Natural killer cell treated with Interleukin-12 subunit alpha and Interleukin-12 subunit beta and Interleukin-15 and Interleukin-18, amount 100 ng/mL, for 72 hours (primary cell): ENCODE measurements at regions not wholly inside any gene's neighbourhood (a gene's known extent, or its start where the extent isn't known, plus 50 kb on each side); places are given as distances from the start of the nearest gene placed in this dataset.

Experiments
- ATAC-seq, 2 donors: fragments of 150-1000 bp; cut with Tn5 transposase in 1 of 2; sonication (Bioruptor Pico), chemical (Tn5 transposase) in 1 of 2; 2 replicates each; pipeline ENCODE4 v1.10.0; 2021
- DNase-seq: peaks from one replicate; pipeline ENCODE4 v3.0.0; 2022; ENCODE audit warnings: low spot score
- H3K27ac Mint-ChIP-seq, 2 donors: 1 replicate in 1 of 2; 2 replicates in 1 of 2; pipeline ENCODE4 v1.8.0; 2022; ENCODE audit warnings: mixed read lengths in 2 of 2, mild to moderate bottlenecking in 1 of 2, moderate library complexity in 1 of 2
- H3K27me3 Mint-ChIP-seq, 2 donors: 1 replicate in 1 of 2; 2 replicates in 1 of 2; pipeline ENCODE4 v1.8.0; 2022; ENCODE audit warnings: mixed read lengths in 2 of 2
- H3K36me3 Mint-ChIP-seq: one replicate; pipeline ENCODE4 v1.8.0; 2022; ENCODE audit warnings: mixed read lengths
- H3K4me1 Mint-ChIP-seq, 2 donors: 1 replicate in 1 of 2; 2 replicates in 1 of 2; pipeline ENCODE4 v1.8.0; 2022; ENCODE audit warnings: low read depth in 2 of 2, mixed read lengths in 2 of 2, mild to moderate bottlenecking in 1 of 2
- H3K4me3 Mint-ChIP-seq: one replicate; pipeline ENCODE4 v1.8.0; 2022; ENCODE audit warnings: mixed read lengths
- H3K9me3 Mint-ChIP-seq: 2 replicates; pipeline ENCODE4 v1.8.0; 2022; ENCODE audit warnings: mixed read lengths

DNA sequence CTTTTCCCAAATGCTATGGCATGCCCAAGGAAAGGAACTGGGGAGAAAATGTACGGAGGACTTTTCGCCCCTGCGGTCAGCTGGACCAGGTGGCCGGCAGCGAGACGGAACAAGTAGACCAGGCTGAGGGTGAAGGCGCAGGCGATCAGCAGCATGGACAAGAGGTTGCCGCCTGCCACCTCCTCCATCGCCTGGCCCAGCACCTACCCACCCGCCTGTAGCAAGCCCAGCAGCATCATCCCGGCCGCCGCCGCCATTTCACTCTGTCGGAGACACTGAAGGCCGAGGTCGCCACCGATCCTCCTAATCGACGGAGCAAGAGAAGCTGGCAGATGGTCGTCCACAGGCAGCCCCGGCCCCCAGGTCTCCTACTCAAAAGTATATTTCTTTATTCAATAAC lies 1046.3 kb upstream of the GBE1 start:
- H3K36me3 Mint-ChIP-seq = no peaks in the 10 kb centered on the region
- peaks cover 17% of the 10 kb centered on the region for H3K9me3 Mint-ChIP-seq
- no peak overlapping the region for H3K27ac Mint-ChIP-seq
- ATAC-seq (no peak), DNase-seq (no peak)
- H3K4me1 Mint-ChIP-seq = no peaks in the 10 kb centered on the region
- no peaks in the 10 kb centered on the region for H3K27me3 Mint-ChIP-seq
- no peak overlapping the region for H3K4me3 Mint-ChIP-seq

DNA sequence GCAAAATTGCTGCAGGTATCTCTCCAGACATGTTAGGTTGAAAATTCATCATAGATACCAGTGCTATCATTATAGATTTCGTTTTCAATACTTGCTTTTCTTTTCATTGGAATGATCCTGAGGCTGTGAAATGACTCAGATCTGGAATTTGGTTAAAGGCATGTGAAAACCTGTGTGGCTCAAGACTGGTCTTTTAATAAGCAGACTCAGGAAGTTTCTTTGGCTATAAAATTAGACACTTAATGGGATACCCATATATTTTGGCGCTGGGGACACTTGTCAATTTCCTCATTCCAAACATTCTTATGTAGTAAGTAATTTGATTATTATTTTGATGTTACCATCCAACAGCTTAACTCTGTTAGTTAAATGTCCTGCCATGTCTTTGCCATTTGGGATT lies 1041.1 kb upstream of the GBE1 start:
- no peaks in the 10 kb centered on the region for H3K27me3 Mint-ChIP-seq
- H3K27ac Mint-ChIP-seq = no peak overlapping the region
- ATAC-seq (no peak), DNase-seq (no peak)
- H3K4me1 Mint-ChIP-seq = no peaks in the 10 kb centered on the region
- H3K9me3 Mint-ChIP-seq = peaks cover 15% of the 10 kb centered on the region
- H3K36me3 Mint-ChIP-seq = no peaks in the 10 kb centered on the region
- no peak overlapping the region for H3K4me3 Mint-ChIP-seq

- Mint-ChIP-seq H3K9me3 (peaks cover 11% of the 10 kb centered on the region), H3K27ac (no peak overlapping the region), H3K4me1 (no peaks in the 10 kb centered on the region), H3K36me3 (no peaks in the 10 kb centered on the region), H3K4me3 (no peak overlapping the region), H3K27me3 (no peaks in the 10 kb centered on the region)
- ATAC-seq = no peak
- DNase-seq = no peak
Measured at GRCh38 chr3:82800248-82800647, 1038.8 kb upstream of the GBE1 start.

- H3K4me3 Mint-ChIP-seq = no peak overlapping the region
- no peaks in the 10 kb centered on the region for H3K4me1 Mint-ChIP-seq
- no peaks in the 10 kb centered on the region for H3K36me3 Mint-ChIP-seq
- ATAC-seq (no peak), DNase-seq (no peak)
- H3K27me3 Mint-ChIP-seq = no peaks in the 10 kb centered on the region
- H3K9me3 Mint-ChIP-seq = peaks cover 15% of the 10 kb centered on the region
- no peak overlapping the region for H3K27ac Mint-ChIP-seq
Measured at GRCh38 chr3:82796765-82797164, 1035.3 kb upstream of the GBE1 start.

DNA sequence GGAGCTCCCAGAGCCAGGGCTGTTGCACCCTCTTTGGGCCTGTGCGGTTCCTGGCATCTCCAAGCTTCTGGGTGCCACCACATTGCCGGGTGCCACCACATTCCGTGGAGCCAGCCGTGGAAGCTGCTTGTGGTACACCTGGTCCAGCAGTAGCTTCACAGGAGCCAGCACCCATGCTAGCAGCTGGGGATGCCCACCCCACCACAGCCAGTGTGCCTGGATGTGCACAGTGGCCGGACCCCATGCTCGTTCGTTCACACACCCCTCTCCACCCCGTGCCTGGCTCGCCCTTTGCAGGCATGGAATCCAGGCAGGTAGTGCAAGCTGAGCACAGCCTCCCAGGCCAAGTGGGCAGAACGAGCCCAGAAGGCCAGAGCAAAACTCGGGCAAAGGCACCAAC lies 1029.8 kb upstream of the GBE1 start:
- H3K36me3 Mint-ChIP-seq = peaks cover 5% of the 10 kb centered on the region
- H3K9me3 Mint-ChIP-seq = peaks cover 9% of the 10 kb centered on the region
- DNase-seq (no peak), ATAC-seq (peak in 1 of 2 donors; percentile 20)
- H3K27me3 Mint-ChIP-seq = no peaks in the 10 kb centered on the region
- no peak overlapping the region for H3K4me3 Mint-ChIP-seq
- H3K27ac Mint-ChIP-seq = no peak overlapping the region
- H3K4me1 Mint-ChIP-seq = no peaks in the 10 kb centered on the region

- DNase-seq (no peak), ATAC-seq (no peak)
- H3K36me3 Mint-ChIP-seq = peaks cover 5% of the 10 kb centered on the region
- H3K4me1 Mint-ChIP-seq = no peaks in the 10 kb centered on the region
- H3K9me3 Mint-ChIP-seq = peaks cover 11% of the 10 kb centered on the region
- H3K4me3 Mint-ChIP-seq = no peak overlapping the region
- H3K27me3 Mint-ChIP-seq = no peaks in the 10 kb centered on the region
- no peak overlapping the region for H3K27ac Mint-ChIP-seq
Measured at GRCh38 chr3:82790307-82791097, 1029.1 kb upstream of the GBE1 start.

DNA sequence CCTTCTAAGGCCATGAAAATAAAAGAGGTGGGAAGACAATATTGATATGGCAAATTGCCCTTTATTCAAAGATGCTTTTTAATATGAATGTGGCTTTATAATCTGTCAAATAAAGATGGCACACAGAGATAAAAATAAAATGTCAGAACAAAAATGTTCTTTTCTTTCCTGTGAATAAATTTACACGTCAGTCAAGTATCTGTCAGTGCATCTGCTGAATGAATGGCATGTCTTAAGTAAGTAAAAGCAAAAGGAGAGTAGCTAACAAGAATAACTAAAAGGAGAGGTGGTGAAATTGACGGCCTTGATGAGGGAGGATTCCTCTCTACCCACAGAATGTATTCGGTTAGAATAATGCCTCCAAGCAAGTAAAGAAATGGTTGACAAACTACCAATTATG lies 1021.7 kb upstream of the GBE1 start:
- Mint-ChIP-seq H3K27ac (no peak overlapping the region), H3K4me3 (no peak overlapping the region), H3K4me1 (no peaks in the 10 kb centered on the region), H3K36me3 (no peaks in the 10 kb centered on the region), H3K9me3 (peaks cover 6% of the 10 kb centered on the region), H3K27me3 (no peaks in the 10 kb centered on the region)
- ATAC-seq = no peak
- DNase-seq = no peak

DNA sequence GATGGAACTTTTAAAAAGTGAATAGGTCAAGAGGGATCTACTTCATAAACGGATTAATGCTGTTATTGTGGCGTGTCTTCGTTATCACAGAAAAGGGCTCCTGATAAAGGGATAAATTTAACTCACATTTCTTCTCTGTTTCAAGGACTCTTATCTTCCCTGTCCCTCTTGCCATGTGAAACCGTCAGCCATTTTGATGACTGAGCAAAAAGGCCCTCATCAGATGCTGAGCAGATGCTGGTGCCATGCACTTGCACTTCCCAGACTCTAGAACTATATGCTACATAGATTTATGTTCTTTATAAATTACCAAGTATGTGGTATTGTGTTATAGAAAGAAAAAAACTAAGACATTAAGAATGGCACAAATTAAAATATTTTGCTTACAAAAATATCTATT lies 1011.8 kb upstream of the GBE1 start:
- H3K9me3 Mint-ChIP-seq = peaks cover 19% of the 10 kb centered on the region
- DNase-seq (no peak), ATAC-seq (no peak)
- no peak overlapping the region for H3K4me3 Mint-ChIP-seq
- no peaks in the 10 kb centered on the region for H3K27me3 Mint-ChIP-seq
- no peaks in the 10 kb centered on the region for H3K4me1 Mint-ChIP-seq
- H3K36me3 Mint-ChIP-seq = peaks cover 11% of the 10 kb centered on the region
- H3K27ac Mint-ChIP-seq = no peak overlapping the region

DNA sequence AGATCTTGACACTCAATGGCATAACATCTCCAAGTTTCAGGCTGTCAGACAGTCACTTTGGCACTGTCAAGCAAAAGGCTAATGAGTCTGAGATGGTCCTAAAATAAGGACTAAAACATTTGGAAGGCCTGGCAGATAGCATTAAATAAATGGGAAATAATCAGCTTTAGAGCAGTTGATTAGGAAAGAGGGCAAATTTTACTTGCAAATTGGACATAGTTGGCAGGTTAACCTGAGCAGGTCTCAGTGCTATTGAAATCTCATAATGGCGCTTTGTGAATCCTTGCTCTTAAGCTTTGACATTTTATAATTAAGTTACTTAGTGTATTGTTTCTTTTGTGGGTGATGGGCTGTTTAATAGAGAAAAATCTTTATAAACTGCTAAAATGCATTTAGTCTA lies 1003.1 kb upstream of the GBE1 start:
- peaks cover 12% of the 10 kb centered on the region for H3K9me3 Mint-ChIP-seq
- DNase-seq = no peak

DNA sequence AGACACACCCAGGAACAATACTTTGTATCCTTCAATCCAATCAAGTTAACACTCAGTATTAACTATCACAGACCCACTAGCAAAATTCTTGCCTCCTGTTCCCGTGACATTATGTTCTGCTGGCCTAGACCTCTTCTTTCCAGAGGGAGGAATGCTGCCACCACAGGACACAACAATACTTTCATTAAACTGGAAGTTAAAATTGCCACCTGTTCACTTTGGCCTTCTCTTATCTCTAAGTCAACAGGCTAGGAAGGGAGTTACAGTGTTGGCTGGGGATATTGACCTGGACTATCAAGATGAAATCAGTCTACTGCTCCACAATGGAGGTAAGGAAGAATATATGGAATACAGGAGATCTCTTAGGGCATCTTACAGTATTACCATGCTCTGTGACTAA lies 1000.4 kb upstream of the GBE1 start:
- Mint-ChIP-seq H3K4me3 (no peak overlapping the region), H3K27ac (no peak overlapping the region), H3K4me1 (no peaks in the 10 kb centered on the region), H3K27me3 (no peaks in the 10 kb centered on the region), H3K36me3 (no peaks in the 10 kb centered on the region), H3K9me3 (peaks cover 12% of the 10 kb centered on the region)
- DNase-seq (no peak), ATAC-seq (no peak)

More for the DNA sequence above, 1003.1 kb upstream of the GBE1 start:
- Mint-ChIP-seq H3K4me3 (no peak overlapping the region), H3K36me3 (no peaks in the 10 kb centered on the region), H3K27ac (no peak overlapping the region), H3K27me3 (no peaks in the 10 kb centered on the region), H3K4me1 (no peaks in the 10 kb centered on the region)
- no peak for ATAC-seq

GRCh38 chr3:82745544-82745943 lies 984.1 kb upstream of the GBE1 start:
- no peaks in the 10 kb centered on the region for H3K36me3 Mint-ChIP-seq
- ATAC-seq (no peak), DNase-seq (no peak)
- H3K9me3 Mint-ChIP-seq = peaks cover 21% of the 10 kb centered on the region
- no peak overlapping the region for H3K27ac Mint-ChIP-seq
- H3K27me3 Mint-ChIP-seq = no peaks in the 10 kb centered on the region
- no peak overlapping the region for H3K4me3 Mint-ChIP-seq
- no peaks in the 10 kb centered on the region for H3K4me1 Mint-ChIP-seq

DNA sequence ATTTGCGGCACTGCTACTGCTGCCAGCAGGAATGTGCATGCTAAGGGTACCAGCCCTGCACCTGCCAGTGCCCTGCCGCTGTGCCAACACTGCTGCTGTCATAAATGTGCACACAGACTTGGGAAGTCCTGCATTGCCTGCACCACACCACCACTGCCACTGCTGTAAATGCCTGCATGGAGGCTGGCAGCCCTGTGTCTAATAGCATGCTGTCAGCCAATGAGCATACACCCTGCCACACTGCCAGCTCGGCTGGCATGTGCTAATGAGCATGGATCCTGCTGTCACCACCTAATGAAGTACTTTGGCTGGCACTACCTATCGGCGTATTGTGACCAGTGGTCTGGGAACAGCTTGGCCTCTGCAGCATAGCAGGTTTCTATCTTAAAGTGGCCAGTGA lies 981.8 kb upstream of the GBE1 start:
- no peak for ATAC-seq
- Mint-ChIP-seq H3K27me3 (no peaks in the 10 kb centered on the region), H3K27ac (no peak overlapping the region), H3K4me1 (no peaks in the 10 kb centered on the region), H3K9me3 (peaks cover 24% of the 10 kb centered on the region), H3K4me3 (no peak overlapping the region), H3K36me3 (no peaks in the 10 kb centered on the region)
- DNase-seq = no peak

- H3K9me3 Mint-ChIP-seq = peaks cover 24% of the 10 kb centered on the region
- ATAC-seq (no peak), DNase-seq (no peak)
- H3K27me3 Mint-ChIP-seq = no peaks in the 10 kb centered on the region
- no peaks in the 10 kb centered on the region for H3K36me3 Mint-ChIP-seq
- no peaks in the 10 kb centered on the region for H3K4me1 Mint-ChIP-seq
- H3K27ac Mint-ChIP-seq = no peak overlapping the region
- no peak overlapping the region for H3K4me3 Mint-ChIP-seq
Measured at GRCh38 chr3:82741346-82741745, 979.9 kb upstream of the GBE1 start.

- H3K36me3 Mint-ChIP-seq = no peaks in the 10 kb centered on the region
- ATAC-seq = no peak
- H3K9me3 Mint-ChIP-seq = peaks cover 17% of the 10 kb centered on the region
- H3K4me3 Mint-ChIP-seq = no peak overlapping the region
- no peaks in the 10 kb centered on the region for H3K27me3 Mint-ChIP-seq
- H3K27ac Mint-ChIP-seq = no peak overlapping the region
- DNase-seq = no peak
- H3K4me1 Mint-ChIP-seq = no peaks in the 10 kb centered on the region
Measured at GRCh38 chr3:82739390-82739789, 977.9 kb upstream of the GBE1 start.

DNA sequence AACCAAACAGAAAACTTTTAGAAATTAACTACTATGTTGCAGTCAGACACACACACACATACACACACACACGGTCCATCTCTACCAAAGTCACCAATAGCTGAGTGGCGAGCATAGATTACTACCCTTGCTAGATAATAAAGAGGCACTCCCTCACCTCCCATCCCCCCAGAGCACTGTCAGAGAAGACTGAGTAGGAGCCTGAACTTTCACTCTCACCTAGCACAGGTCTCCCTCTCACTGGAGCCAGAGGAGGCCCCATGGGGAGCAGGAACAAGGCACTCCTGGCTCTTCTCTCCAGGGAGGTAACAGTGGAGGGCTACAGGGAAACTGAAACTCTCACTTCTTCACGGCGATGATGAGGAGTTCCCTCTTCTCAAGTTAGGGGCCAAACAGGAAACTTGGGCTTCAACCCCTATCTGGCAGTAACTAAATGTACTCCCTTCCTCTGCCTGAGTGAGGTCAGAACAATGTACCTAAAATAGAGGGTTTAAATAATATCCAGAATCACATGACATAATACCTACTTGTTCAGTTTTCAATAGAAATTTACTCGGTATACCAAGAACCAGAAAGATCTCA lies 975.3 kb upstream of the GBE1 start:
- H3K4me3 Mint-ChIP-seq = no peak overlapping the region
- no peak for DNase-seq
- H3K27ac Mint-ChIP-seq = no peak overlapping the region
- ATAC-seq = no peak
- H3K4me1 Mint-ChIP-seq = no peaks in the 10 kb centered on the region
- H3K27me3 Mint-ChIP-seq = no peaks in the 10 kb centered on the region
- no peaks in the 10 kb centered on the region for H3K36me3 Mint-ChIP-seq
- peaks cover 11% of the 10 kb centered on the region for H3K9me3 Mint-ChIP-seq
